Neural cell (in vitro differentiated cells): ENCODE measurements at regions not wholly inside any gene's neighbourhood (a gene's known extent, or its start where the extent isn't known, plus 50 kb on each side); places are given as distances from the start of the nearest gene placed in this dataset.

ENCODE experiments used
- H2AFZ ChIP-seq: fragments of 200-600, 300-800 bp; sonication (generic), shearing (Covaris generic); 2 replicates; pipeline ENCODE4 v1.6.0; 2014; ENCODE audit warnings: low read depth, mild to moderate bottlenecking, antibody characterized with exemption, low read length, moderate library complexity
- H3F3A ChIP-seq: fragments of 200-600 bp; shearing (Covaris generic); 2 replicates; pipeline ENCODE4 v1.6.1; 2016; ENCODE audit warnings: mild to moderate bottlenecking, moderate library complexity, mixed read lengths, antibody characterized with exemption, low read length; ENCODE audit not compliant: insufficient read depth, poor library complexity, severe bottlenecking
- H3K27ac ChIP-seq: fragments of 200-600, 300-800 bp; sonication (generic), shearing (Covaris generic); 2 replicates; pipeline ENCODE4 v1.5.1; 2014; ENCODE audit warnings: mild to moderate bottlenecking, low read length, moderate library complexity
- H3K27me3 ChIP-seq: fragments of 300-800, 200-600 bp; sonication (generic), shearing (Covaris generic); 2 replicates; pipeline ENCODE4 v1.6.0; 2014; ENCODE audit warnings: mild to moderate bottlenecking, low read depth, low read length, moderate library complexity; ENCODE audit not compliant: insufficient read depth
- H3K36me3 ChIP-seq: fragments of 300-800, 200-600 bp; sonication (generic), shearing (Covaris generic); 2 replicates; pipeline ENCODE4 v1.5.1; 2014; ENCODE audit warnings: mild to moderate bottlenecking, antibody characterized with exemption, low read length, moderate library complexity; ENCODE audit not compliant: insufficient read depth
- H3K4me2 ChIP-seq: fragments of 300-800, 200-600 bp; sonication (generic), shearing (Covaris generic); 2 replicates; pipeline ENCODE4 v1.6.0; 2014; ENCODE audit warnings: mild to moderate bottlenecking, low read length
- H3K4me3 ChIP-seq: fragments of 300-800, 200-600 bp; sonication (generic), shearing (Covaris generic); 2 replicates; pipeline ENCODE4 v1.5.1; 2014; ENCODE audit warnings: mild to moderate bottlenecking, low read length, moderate library complexity
- H3K79me2 ChIP-seq: fragments of 200-600 bp; shearing (Covaris generic); replicated peaks from 2 replicates; pipeline ENCODE4 v1.6.0; 2014; ENCODE audit warnings: mild to moderate bottlenecking, low read length, moderate library complexity; ENCODE audit not compliant: insufficient read depth
- H3K9ac ChIP-seq: fragments of 300-800, 200-600 bp; sonication (generic), shearing (Covaris generic); 2 replicates; pipeline ENCODE4 v1.6.1; 2016; ENCODE audit warnings: mild to moderate bottlenecking, low read length, mixed read lengths
- H3K9me2 ChIP-seq: fragments of 200-600 bp; shearing (Covaris generic); 2 replicates; pipeline ENCODE4 v1.6.1; 2016; ENCODE audit warnings: mild to moderate bottlenecking, low read length, mixed read lengths; ENCODE audit not compliant: insufficient read depth
- H3K9me3 ChIP-seq: fragments of 200-600, 300-800 bp; sonication (generic), shearing (Covaris generic); 2 replicates; pipeline ENCODE4 v1.6.1; 2016; ENCODE audit warnings: mild to moderate bottlenecking, mixed run types, low read length, moderate library complexity, mixed read lengths
- H4K20me1 ChIP-seq: fragments of 200-600 bp; shearing (Covaris generic); 2 replicates; pipeline ENCODE4 v1.6.1; 2016; ENCODE audit warnings: mild to moderate bottlenecking, mixed run types; ENCODE audit not compliant: insufficient read depth
- EP300 ChIP-seq: fragments of 450-650 bp; conservative IDR thresholded peaks from 2 replicates; pipeline ENCODE4 v1.6.1; 2014; ENCODE audit warnings: antibody characterized with exemption, mild to moderate bottlenecking, moderate library complexity; ENCODE audit not compliant: poor library complexity, severe bottlenecking
- EZH2 ChIP-seq: fragments of 200-600, 300-800 bp; shearing (Covaris generic), sonication (generic); IDR thresholded peaks from 2 replicates; pipeline ENCODE4 v1.6.1; 2014; ENCODE audit warnings: antibody characterized with exemption, low read length, borderline replicate concordance, mild to moderate bottlenecking; ENCODE audit not compliant: insufficient read depth, poor library complexity, severe bottlenecking
- MXI1 ChIP-seq: fragments of 450-650 bp; conservative IDR thresholded peaks from 2 replicates; pipeline ENCODE4 v1.6.1; 2014; ENCODE audit warnings: antibody characterized with exemption, mild to moderate bottlenecking; ENCODE audit not compliant: poor library complexity, severe bottlenecking
- POLR2AphosphoS5 ChIP-seq: IDR thresholded peaks from 2 replicates; pipeline ENCODE4 v1.6.1; 2012
- RAD21 ChIP-seq: fragments of 450-650 bp; conservative IDR thresholded peaks from 2 replicates; pipeline ENCODE4 v1.6.1; 2014; ENCODE audit warnings: antibody characterized with exemption, mild to moderate bottlenecking, moderate library complexity
- SMC3 ChIP-seq: fragments of 450-650 bp; conservative IDR thresholded peaks from 2 replicates; pipeline ENCODE4 v1.6.1; 2014; ENCODE audit warnings: antibody characterized with exemption, mild to moderate bottlenecking, moderate library complexity; ENCODE audit not compliant: poor library complexity
- TAF1 ChIP-seq: IDR thresholded peaks from 2 replicates; pipeline ENCODE4 v1.6.1; 2012; ENCODE audit warnings: low read depth
- TF ChIP-seq, protein P1 (sequence below): IDR thresholded peaks from 2 replicates; pipeline ENCODE4 v1.6.1; 2012; ENCODE audit warnings: borderline replicate concordance
- TF ChIP-seq, protein P2 (sequence below): fragments of 450-650 bp; IDR thresholded peaks from 2 replicates; pipeline ENCODE4 v1.5.1; 2014; ENCODE audit warnings: antibody characterized with exemption, mild to moderate bottlenecking, moderate library complexity; ENCODE audit not compliant: poor library complexity, severe bottlenecking

DNA sequence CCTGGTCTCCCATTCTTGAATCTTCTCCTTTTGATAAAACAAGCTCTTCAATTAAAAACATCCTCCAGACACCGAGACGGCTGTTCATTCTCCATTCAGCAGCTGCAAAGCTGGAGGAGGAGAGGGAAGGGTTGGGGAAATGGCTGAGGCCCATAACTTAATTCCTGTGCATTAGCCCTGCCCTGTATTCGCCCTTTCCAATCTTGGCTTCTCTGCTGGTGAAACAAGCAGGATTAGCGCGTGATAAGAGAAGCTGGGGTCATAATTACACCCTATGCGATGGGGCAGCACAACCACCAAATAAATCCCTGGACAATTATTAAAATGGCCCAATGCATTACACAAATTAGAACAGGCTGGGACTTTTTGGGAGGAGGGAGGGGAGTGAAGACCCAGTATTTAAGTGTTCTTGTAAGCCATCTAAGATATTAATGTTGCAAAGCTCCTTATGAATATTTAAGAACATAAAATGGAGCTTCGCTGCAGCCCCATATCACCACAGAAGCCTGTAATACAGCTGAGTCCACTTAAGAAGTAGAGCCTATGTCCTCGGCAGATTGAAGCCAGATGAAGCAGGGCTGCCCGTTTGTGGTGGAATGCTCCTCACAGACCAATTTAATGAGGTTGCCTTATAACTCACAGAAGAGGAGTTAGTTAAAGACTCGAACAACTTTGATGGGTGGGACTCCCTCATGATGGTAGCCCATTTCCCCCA is 176.6 kb upstream of the SKOR2 start:
- no peaks in the 10 kb centered on the region for H3K27me3 ChIP-seq
- H3K4me3 ChIP-seq = no peak overlapping the region
- no peaks in the 10 kb centered on the region for H4K20me1 ChIP-seq
- no peaks in the 10 kb centered on the region for H3K9me2 ChIP-seq
- no peaks in the 10 kb centered on the region for H3K79me2 ChIP-seq
- H3F3A ChIP-seq = no peaks in the 10 kb centered on the region
- H3K36me3 ChIP-seq = no peaks in the 10 kb centered on the region
- H3K9me3 ChIP-seq = no peaks in the 10 kb centered on the region
- H3K9ac ChIP-seq = no peak overlapping the region
- no peak overlapping the region for H3K4me2 ChIP-seq
- TF ChIP-seq TAF1 = no peak
- TF ChIP-seq EP300 = no peak
- no peak for TF ChIP-seq POLR2AphosphoS5
- no peak for TF ChIP-seq EZH2
- TF ChIP-seq RAD21 = no peak
- TF ChIP-seq, protein P1, sequence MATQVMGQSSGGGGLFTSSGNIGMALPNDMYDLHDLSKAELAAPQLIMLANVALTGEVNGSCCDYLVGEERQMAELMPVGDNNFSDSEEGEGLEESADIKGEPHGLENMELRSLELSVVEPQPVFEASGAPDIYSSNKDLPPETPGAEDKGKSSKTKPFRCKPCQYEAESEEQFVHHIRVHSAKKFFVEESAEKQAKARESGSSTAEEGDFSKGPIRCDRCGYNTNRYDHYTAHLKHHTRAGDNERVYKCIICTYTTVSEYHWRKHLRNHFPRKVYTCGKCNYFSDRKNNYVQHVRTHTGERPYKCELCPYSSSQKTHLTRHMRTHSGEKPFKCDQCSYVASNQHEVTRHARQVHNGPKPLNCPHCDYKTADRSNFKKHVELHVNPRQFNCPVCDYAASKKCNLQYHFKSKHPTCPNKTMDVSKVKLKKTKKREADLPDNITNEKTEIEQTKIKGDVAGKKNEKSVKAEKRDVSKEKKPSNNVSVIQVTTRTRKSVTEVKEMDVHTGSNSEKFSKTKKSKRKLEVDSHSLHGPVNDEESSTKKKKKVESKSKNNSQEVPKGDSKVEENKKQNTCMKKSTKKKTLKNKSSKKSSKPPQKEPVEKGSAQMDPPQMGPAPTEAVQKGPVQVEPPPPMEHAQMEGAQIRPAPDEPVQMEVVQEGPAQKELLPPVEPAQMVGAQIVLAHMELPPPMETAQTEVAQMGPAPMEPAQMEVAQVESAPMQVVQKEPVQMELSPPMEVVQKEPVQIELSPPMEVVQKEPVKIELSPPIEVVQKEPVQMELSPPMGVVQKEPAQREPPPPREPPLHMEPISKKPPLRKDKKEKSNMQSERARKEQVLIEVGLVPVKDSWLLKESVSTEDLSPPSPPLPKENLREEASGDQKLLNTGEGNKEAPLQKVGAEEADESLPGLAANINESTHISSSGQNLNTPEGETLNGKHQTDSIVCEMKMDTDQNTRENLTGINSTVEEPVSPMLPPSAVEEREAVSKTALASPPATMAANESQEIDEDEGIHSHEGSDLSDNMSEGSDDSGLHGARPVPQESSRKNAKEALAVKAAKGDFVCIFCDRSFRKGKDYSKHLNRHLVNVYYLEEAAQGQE = no peak
- TF ChIP-seq, protein P2, sequence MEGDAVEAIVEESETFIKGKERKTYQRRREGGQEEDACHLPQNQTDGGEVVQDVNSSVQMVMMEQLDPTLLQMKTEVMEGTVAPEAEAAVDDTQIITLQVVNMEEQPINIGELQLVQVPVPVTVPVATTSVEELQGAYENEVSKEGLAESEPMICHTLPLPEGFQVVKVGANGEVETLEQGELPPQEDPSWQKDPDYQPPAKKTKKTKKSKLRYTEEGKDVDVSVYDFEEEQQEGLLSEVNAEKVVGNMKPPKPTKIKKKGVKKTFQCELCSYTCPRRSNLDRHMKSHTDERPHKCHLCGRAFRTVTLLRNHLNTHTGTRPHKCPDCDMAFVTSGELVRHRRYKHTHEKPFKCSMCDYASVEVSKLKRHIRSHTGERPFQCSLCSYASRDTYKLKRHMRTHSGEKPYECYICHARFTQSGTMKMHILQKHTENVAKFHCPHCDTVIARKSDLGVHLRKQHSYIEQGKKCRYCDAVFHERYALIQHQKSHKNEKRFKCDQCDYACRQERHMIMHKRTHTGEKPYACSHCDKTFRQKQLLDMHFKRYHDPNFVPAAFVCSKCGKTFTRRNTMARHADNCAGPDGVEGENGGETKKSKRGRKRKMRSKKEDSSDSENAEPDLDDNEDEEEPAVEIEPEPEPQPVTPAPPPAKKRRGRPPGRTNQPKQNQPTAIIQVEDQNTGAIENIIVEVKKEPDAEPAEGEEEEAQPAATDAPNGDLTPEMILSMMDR = no peak
- TF ChIP-seq SMC3 = no peak
- TF ChIP-seq MXI1 = no peak
- H2AFZ ChIP-seq = no peak overlapping the region
- no peak overlapping the region for H3K27ac ChIP-seq

DNA sequence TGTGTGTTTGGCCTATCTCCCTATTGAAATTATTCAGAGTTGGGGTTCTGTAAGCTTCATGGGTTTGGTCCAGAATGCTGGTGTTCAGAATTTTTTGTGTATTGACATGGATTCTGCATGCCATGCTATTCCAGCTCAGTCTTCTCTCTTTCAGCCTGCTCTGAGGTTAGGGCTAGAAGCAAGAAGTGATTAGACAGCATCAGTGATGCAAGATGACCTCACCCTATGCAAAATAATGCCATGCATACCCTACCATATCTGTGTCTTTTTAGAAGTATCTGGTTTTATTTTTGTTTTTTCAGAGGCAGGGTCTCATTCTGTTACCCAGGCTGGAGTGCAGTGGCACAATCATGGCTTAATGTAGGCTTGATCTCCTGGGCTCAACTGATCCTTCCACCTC is 175.6 kb upstream of the SKOR2 start:
- no peaks in the 10 kb centered on the region for H3F3A ChIP-seq
- H2AFZ ChIP-seq = no peak overlapping the region
- H3K79me2 ChIP-seq = no peaks in the 10 kb centered on the region
- no peak overlapping the region for H3K9ac ChIP-seq
- H3K27me3 ChIP-seq = no peaks in the 10 kb centered on the region
- no peaks in the 10 kb centered on the region for H3K36me3 ChIP-seq
- H3K27ac ChIP-seq = no peak overlapping the region
- no peaks in the 10 kb centered on the region for H4K20me1 ChIP-seq
- H3K9me3 ChIP-seq = no peaks in the 10 kb centered on the region
- H3K4me3 ChIP-seq = no peak overlapping the region
- no peaks in the 10 kb centered on the region for H3K9me2 ChIP-seq
- TF ChIP-seq RAD21 (no peak), EP300 (no peak), EZH2 (no peak), POLR2AphosphoS5 (no peak), MXI1 (no peak)
- TF ChIP-seq, protein P1 = no peak
- TF ChIP-seq, protein P2 = no peak
- no peak overlapping the region for H3K4me2 ChIP-seq
